Keratinocyte (primary cell): ENCODE measurements at regions not wholly inside any gene's neighbourhood (a gene's known extent, or its start where the extent isn't known, plus 50 kb on each side); places are given as distances from the start of the nearest gene placed in this dataset.

Experiments
- DNase-seq: peaks from one replicate; pipeline ENCODE4 v3.0.0-alpha.2; 2011; ENCODE audit warnings: low read depth, missing footprints, low spot score
- FAIRE-seq: peaks from 2 replicates; lab custom pipeline; 2011; peaks lifted over from hg19 to GRCh38; lab: Jason Lieb, UNC
- H2AFZ ChIP-seq: 2 replicates; pipeline ENCODE4 v1.6.0; 2012; ENCODE audit warnings: low read length, control low read depth, inconsistent platforms; ENCODE audit not compliant: control insufficient read depth
- H3K27ac ChIP-seq: 2 replicates; pipeline ENCODE4 v1.5.1; 2011; ENCODE audit warnings: low read length; ENCODE audit not compliant: control insufficient read depth, insufficient read depth
- H3K27me3 ChIP-seq: 3 replicates; pipeline ENCODE4 v1.6.0; 2011; ENCODE audit warnings: low read length; ENCODE audit not compliant: control insufficient read depth, insufficient read depth; ENCODE audit errors: extremely low read depth
- H3K36me3 ChIP-seq, 2 experiments: 2 replicates in 1 of 2; 3 replicates in 1 of 2; pipeline ENCODE4 v1.5.1; 2011; ENCODE audit warnings: low read length in 2 of 2, mild to moderate bottlenecking in 1 of 2; ENCODE audit not compliant: control insufficient read depth in 2 of 2, insufficient read depth in 2 of 2; ENCODE audit errors: extremely low read depth in 1 of 2
- H3K4me1 ChIP-seq: 3 replicates; pipeline ENCODE4 v1.5.1; 2011; ENCODE audit warnings: low read length; ENCODE audit not compliant: control insufficient read depth, insufficient read depth; ENCODE audit errors: extremely low read depth
- H3K4me2 ChIP-seq: 3 replicates; pipeline ENCODE4 v1.6.0; 2011; ENCODE audit warnings: low read depth, low read length; ENCODE audit not compliant: control insufficient read depth, insufficient read depth; ENCODE audit errors: extremely low read depth
- H3K4me3 ChIP-seq, 3 experiments: fragments of 200-600 bp in 1 of 3; sonication (generic) in 1 of 3; 2 replicates in 2 of 3; 3 replicates in 1 of 3; pipeline ENCODE4 v1.5.1; 2011 to 2016; ENCODE audit warnings: low read length in 3 of 3, mild to moderate bottlenecking in 3 of 3, control low read depth in 2 of 3, inconsistent platforms in 1 of 3, low read depth in 1 of 3, mixed read lengths in 1 of 3, mixed run types in 1 of 3, moderate library complexity in 1 of 3; ENCODE audit not compliant: control insufficient read depth in 2 of 3, insufficient read depth in 2 of 3; ENCODE audit errors: extremely low read depth in 1 of 3
- H3K79me2 ChIP-seq: 2 replicates; pipeline ENCODE4 v1.6.0; 2012; ENCODE audit warnings: low read length; ENCODE audit not compliant: control insufficient read depth, insufficient read depth
- H3K9ac ChIP-seq: 3 replicates; pipeline ENCODE4 v1.6.0; 2011; ENCODE audit warnings: low read length; ENCODE audit not compliant: control insufficient read depth, insufficient read depth; ENCODE audit errors: extremely low read depth
- H3K9me1 ChIP-seq: 3 replicates; pipeline ENCODE4 v1.6.0; 2011; ENCODE audit warnings: low read length; ENCODE audit not compliant: control insufficient read depth, insufficient read depth; ENCODE audit errors: extremely low read depth
- H3K9me3 ChIP-seq: 2 replicates; pipeline ENCODE4 v1.5.1; 2012; ENCODE audit warnings: low read depth, low read length; ENCODE audit not compliant: control insufficient read depth
- H4K20me1 ChIP-seq: 3 replicates; pipeline ENCODE4 v1.6.0; 2011; ENCODE audit warnings: low read length; ENCODE audit not compliant: control insufficient read depth, insufficient read depth; ENCODE audit errors: extremely low read depth
- CTCF ChIP-seq, 3 experiments: IDR thresholded peaks in 1 of 3; conservative IDR thresholded peaks in 1 of 3; optimal IDR thresholded peaks in 1 of 3; 2 replicates in 2 of 3; 3 replicates in 1 of 3; pipeline versions ENCODE3 to v1.5.1; 2011; ENCODE audit warnings: low read length in 3 of 3, mild to moderate bottlenecking in 3 of 3, moderate library complexity in 2 of 3, control low read depth in 1 of 3, inconsistent platforms in 1 of 3; ENCODE audit not compliant: insufficient read depth in 2 of 3; ENCODE audit errors: extremely low read depth in 1 of 3
- EZH2 ChIP-seq: IDR thresholded peaks from one replicate; pipeline ENCODE4 v1.6.1; 2012; ENCODE audit warnings: inconsistent platforms, mild to moderate bottlenecking, low read length, moderate library complexity
- dilution Hi-C: fragments of 300-500 bp; cut with MboI; formaldehyde crosslinking; loops from one replicate; pipeline ENCODE4 v1.7.0; 2020; ENCODE audit warnings: low sequenced_read_pairs; ENCODE audit not compliant: extremely low pct_ligation_motif_present

GRCh38 chr5:123269851-123270250, 153.4 kb downstream of the CEP120 start:
- Histone ChIP-seq H3K4me3 (no peak overlapping the region), H2AFZ (no peak overlapping the region), H3K4me1 (no peaks in the 10 kb centered on the region), H3K27me3 (no peaks in the 10 kb centered on the region), H3K27ac (no peak overlapping the region), H3K4me2 (no peak overlapping the region), H3K9me3 (no peaks in the 10 kb centered on the region), H3K36me3 (no peaks in the 10 kb centered on the region), H4K20me1 (no peaks in the 10 kb centered on the region), H3K79me2 (no peaks in the 10 kb centered on the region), H3K9ac (no peak overlapping the region), H3K9me1 (no peaks in the 10 kb centered on the region)
- TF ChIP-seq EZH2 = no peak
- TF ChIP-seq CTCF (optimal IDR thresholded peaks at IDR 0.05 in 1 of 3, IDR thresholded peaks at IDR 0.05 in 1 of 3, conservative IDR thresholded peaks at IDR 0.05 in 1 of 3; ENCODE audit: extremely low read depth in 1 of 3, insufficient read depth in 2 of 3, low read length in 3 of 3) = no peak
- dilution Hi-C loops = no loop called here
- FAIRE-seq (no peak), DNase-seq (no peak)

GRCh38 chr5:123269436-123269835, 153.8 kb downstream of the CEP120 start:
- FAIRE-seq = no peak
- Histone ChIP-seq H3K4me1 (no peaks in the 10 kb centered on the region), H3K27ac (no peak overlapping the region), H3K9ac (no peak overlapping the region), H4K20me1 (no peaks in the 10 kb centered on the region), H3K4me2 (no peak overlapping the region), H3K27me3 (no peaks in the 10 kb centered on the region), H2AFZ (no peak overlapping the region), H3K79me2 (no peaks in the 10 kb centered on the region), H3K36me3 (no peaks in the 10 kb centered on the region), H3K9me1 (no peaks in the 10 kb centered on the region), H3K4me3 (no peak overlapping the region), H3K9me3 (no peaks in the 10 kb centered on the region)
- dilution Hi-C loops = no loop called here
- no peak for TF ChIP-seq CTCF (optimal IDR thresholded peaks at IDR 0.05 in 1 of 3, IDR thresholded peaks at IDR 0.05 in 1 of 3, conservative IDR thresholded peaks at IDR 0.05 in 1 of 3; ENCODE audit: extremely low read depth in 1 of 3, insufficient read depth in 2 of 3, low read length in 3 of 3)
- no peak for TF ChIP-seq EZH2
- no peak for DNase-seq
